ENCODE measurements at regions not wholly inside any gene's neighbourhood (a gene's known extent, or its start where the extent isn't known, plus 50 kb on each side); places are given as distances from the start of the nearest gene placed in this dataset.

DNA sequence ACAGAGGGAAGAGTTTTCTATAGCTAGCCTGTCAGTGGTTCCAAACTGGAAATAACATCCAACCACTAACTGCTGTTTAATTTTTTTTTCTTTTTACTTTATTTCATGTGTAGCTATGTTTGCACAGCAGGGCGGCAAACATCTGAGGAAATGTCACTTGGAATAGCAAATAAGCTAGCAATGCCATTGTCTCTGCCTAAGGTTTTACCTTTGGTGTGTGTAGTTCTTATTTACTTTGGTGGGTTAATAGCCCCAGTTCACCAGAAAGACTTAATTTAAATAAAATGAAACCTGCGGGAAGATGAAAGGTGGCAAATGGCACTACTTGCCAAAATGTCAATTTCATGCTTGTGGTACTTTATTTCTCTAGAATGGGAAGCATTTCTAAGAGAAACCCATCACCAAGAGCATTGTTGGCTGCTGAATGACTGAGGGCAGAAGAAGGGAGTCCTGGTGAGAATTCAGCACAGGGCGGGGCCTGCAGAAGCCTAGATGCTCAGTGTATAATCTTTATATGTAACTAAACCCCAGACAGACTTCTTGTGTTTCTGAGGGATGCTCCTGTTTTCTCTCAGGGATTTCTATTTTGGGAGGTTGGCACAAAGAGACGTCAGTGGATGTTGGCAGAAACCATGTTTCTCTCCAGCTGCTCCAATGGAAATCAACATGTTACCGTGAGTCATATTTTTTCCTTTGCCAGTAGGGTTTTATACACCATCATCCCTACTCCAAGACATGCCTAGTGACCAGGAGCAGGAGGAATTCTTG is 300.4 kb upstream of the NT5C1B start:
- Histone ChIP-seq H3K27ac (peak overlapping the region; percentile 65 to 69), H3K27me3 (no peaks in the 10 kb centered on the region), H3K36me3 (no peaks in the 10 kb centered on the region), H3K9me3 (no peaks in the 10 kb centered on the region), H3K4me3 (no peak overlapping the region), H3K4me1 (peaks cover 0 to 15% (median 8%) of the 10 kb centered on the region in 4 donors)
- DNase-seq = no peak
- TF ChIP-seq, protein P1, sequence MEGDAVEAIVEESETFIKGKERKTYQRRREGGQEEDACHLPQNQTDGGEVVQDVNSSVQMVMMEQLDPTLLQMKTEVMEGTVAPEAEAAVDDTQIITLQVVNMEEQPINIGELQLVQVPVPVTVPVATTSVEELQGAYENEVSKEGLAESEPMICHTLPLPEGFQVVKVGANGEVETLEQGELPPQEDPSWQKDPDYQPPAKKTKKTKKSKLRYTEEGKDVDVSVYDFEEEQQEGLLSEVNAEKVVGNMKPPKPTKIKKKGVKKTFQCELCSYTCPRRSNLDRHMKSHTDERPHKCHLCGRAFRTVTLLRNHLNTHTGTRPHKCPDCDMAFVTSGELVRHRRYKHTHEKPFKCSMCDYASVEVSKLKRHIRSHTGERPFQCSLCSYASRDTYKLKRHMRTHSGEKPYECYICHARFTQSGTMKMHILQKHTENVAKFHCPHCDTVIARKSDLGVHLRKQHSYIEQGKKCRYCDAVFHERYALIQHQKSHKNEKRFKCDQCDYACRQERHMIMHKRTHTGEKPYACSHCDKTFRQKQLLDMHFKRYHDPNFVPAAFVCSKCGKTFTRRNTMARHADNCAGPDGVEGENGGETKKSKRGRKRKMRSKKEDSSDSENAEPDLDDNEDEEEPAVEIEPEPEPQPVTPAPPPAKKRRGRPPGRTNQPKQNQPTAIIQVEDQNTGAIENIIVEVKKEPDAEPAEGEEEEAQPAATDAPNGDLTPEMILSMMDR (IDR thresholded peaks at IDR 0.05) = no peak
- intact Hi-C loops (cut with DNase I; ENCODE audit: low total_unique reads) = loop anchor here (5.0 kb wide), 1 partner anchor 88 kb away; no protein-coding TSS in a partner anchor

DNA sequence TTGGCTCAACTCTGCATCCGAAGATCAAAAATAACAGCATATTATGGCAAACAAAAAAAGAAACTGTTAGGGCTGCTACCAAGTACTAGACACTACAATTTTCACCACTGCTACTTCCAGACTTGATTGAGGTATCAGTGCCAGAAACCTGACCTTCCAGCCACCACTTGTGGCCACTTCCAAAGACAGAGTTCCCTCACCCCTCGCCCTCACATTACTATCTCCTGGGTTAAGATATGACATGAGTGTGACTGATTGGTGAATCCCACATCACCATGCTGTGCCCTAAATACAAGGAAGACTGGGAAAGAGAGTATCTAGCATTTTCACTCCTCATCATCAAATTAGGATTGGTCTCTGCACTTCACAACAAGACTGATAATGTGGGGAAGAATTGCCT is 296.1 kb upstream of the NT5C1B start:
- H3K9me3 ChIP-seq = no peaks in the 10 kb centered on the region
- H3K4me1 ChIP-seq = peaks cover 0 to 12% (median 7%) of the 10 kb centered on the region in 4 donors
- H3K27ac ChIP-seq = no peak overlapping the region
- no peaks in the 10 kb centered on the region for H3K27me3 ChIP-seq
- TF ChIP-seq, protein P1 (IDR thresholded peaks at IDR 0.05) = no peak
- no peak for DNase-seq
- H3K36me3 ChIP-seq = no peaks in the 10 kb centered on the region
- no peak overlapping the region for H3K4me3 ChIP-seq
- intact Hi-C loops (cut with DNase I; ENCODE audit: low total_unique reads) = no loop called here

DNA sequence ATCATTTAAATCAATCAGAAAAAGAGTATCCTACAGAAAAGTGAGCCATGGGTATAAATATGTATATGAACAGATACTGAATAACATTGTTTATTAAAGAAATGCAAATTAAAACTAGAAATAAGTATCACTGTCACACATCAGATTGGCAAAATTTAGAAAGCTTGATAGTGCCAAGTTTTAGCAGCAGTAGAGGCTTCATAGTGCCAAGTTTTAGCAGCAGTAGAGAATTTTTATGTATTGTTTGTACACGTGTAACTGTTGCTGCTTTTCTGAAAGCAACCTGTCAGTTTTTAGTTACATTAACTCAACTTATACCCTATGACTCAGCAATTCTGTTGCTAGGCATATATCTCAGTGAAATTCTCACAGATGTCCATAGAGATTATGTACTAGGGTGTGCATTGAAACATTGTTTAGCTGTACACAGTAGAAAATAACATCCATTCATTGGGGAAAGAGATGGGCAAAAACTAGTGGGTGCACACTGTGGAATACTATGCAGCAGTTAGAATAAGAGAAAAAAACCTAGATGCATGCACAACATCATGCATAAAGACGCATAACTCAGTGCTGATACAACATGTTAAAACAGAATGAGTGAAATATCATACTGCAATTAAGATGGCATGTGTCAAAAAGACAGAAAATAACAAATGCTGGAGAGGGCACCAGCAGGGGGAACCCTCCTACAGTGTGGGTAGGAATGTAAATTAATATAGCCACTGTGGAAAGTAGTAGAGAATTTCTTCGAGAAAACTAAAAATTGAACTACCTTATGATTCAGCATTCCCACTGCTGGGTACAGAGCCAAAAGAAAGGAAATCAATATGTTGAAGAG is 294.5 kb upstream of the NT5C1B start:
- TF ChIP-seq, protein P1 (IDR thresholded peaks at IDR 0.05) = peak; percentile 31 to 33
- no peak overlapping the region for H3K27ac ChIP-seq
- H3K4me3 ChIP-seq = no peak overlapping the region
- no peaks in the 10 kb centered on the region for H3K4me1 ChIP-seq
- no peaks in the 10 kb centered on the region for H3K9me3 ChIP-seq
- H3K36me3 ChIP-seq = no peaks in the 10 kb centered on the region
- intact Hi-C loops (cut with DNase I; ENCODE audit: low total_unique reads) = no loop called here
- no peak for DNase-seq
- H3K27me3 ChIP-seq = no peaks in the 10 kb centered on the region

DNA sequence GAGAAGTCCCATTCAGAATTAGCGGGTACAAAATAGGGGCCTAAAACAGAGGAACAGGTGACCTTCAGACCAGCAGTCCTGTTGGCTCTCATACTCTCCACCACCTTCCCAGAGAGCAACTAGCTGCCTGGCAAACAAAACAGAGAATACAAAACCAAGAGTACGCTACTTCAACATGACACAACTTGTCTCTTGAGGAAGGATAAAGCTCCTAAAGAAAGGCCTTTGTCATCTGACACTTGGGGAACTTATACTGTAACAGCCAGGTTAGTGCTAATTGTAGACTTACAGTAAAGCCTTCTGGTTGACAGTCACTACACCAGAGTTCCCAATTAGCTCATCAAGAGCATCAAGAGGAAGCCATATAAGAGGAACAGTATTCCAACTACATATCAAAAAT is 282.1 kb upstream of the NT5C1B start:
- H3K27ac ChIP-seq = no peak overlapping the region
- H3K4me3 ChIP-seq = no peak overlapping the region
- TF ChIP-seq, protein P1 (IDR thresholded peaks at IDR 0.05) = no peak
- H3K4me1 ChIP-seq = no peaks in the 10 kb centered on the region
- no peaks in the 10 kb centered on the region for H3K27me3 ChIP-seq
- no peaks in the 10 kb centered on the region for H3K9me3 ChIP-seq
- intact Hi-C loops (cut with DNase I; ENCODE audit: low total_unique reads) = no loop called here
- H3K36me3 ChIP-seq = no peaks in the 10 kb centered on the region
- DNase-seq = no peak

DNA sequence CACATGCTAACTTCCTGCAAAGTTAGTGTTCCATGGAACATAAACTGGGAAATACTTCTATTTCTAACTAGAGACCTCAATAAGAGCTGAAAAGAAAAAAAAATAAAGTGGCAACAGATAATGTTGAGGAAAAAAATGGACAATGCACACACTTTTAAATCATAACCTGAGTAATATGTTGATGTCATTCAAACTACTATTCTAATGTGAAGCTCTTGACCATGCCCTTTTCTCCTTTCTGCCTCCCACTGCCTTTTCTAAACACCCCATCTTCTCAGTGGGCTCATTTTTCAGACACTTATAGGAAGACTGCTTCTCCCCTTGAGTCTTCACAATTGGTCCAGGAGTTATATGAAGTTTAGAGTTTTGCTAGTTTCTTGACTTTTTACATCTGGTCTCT is 280.9 kb upstream of the NT5C1B start:
- Histone ChIP-seq H3K4me3 (no peak overlapping the region), H3K4me1 (no peaks in the 10 kb centered on the region), H3K9me3 (no peaks in the 10 kb centered on the region), H3K36me3 (no peaks in the 10 kb centered on the region), H3K27me3 (no peaks in the 10 kb centered on the region), H3K27ac (no peak overlapping the region)
- TF ChIP-seq, protein P1 (IDR thresholded peaks at IDR 0.05) = no peak
- DNase-seq = no peak
- intact Hi-C loops (cut with DNase I; ENCODE audit: low total_unique reads) = no loop called here
